ENCODE measurements at regions not wholly inside any gene's neighbourhood (a gene's known extent, or its start where the extent isn't known, plus 50 kb on each side); places are given as distances from the start of the nearest gene placed in this dataset.

GRCh38 chr2:120959426-120959825, 223.8 kb downstream of the GLI2 start:
- no peak for DNase-seq

DNA sequence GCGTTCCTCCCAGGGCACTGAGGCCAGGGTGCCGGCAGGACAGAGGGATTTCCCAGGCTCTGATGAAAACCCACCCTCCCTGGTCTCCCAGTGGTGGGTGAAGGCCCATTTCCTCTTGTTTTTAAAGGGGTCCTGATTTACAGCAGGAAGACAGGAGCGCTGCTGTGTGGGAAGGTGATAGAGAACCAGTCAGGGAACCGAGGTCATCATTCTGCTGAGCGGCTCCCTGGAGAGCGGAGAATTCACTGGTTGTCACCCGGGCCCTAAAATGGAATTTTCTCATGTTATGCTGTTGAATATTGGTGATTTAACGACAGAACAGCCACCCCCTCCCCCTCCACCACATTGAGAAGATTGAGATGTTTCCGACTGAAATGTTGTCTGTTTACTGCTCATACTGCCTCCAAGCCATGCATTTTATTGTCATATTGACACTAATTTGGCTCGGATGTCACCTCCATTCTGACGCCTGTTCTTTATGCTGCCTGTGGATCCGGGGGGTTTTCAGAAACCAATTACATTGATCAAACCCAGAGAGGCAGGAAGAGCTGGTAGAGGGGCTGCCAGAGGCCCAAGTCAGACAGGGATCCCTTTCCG, 225.2 kb downstream of the GLI2 start:
- no peak for DNase-seq

GRCh38 chr2:120961396-120961795, 225.7 kb downstream of the GLI2 start:
- no peak for DNase-seq

GRCh38 chr2:120963997-120964705, 228.5 kb downstream of the GLI2 start:
- no peak for DNase-seq

DNA sequence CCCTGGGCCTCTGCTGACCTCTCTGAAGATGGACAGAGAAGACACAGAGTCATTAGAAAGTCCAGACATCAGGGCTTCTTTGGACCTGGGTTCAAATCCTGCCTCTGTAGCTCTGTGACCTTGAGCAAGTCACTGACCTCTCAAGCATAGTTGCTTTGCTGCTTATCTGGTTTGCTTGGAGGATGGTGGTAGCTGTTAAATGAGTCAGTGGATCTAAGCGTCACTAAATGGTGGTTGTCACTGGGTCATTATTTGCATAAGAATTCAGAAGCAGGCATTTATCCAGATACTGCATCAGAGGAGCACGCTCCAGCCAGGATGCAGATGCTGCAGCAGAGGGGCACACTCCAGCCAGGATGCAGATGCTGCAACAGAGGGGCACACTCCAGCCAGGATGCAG, 229.2 kb downstream of the GLI2 start:
- no peak for DNase-seq

DNA sequence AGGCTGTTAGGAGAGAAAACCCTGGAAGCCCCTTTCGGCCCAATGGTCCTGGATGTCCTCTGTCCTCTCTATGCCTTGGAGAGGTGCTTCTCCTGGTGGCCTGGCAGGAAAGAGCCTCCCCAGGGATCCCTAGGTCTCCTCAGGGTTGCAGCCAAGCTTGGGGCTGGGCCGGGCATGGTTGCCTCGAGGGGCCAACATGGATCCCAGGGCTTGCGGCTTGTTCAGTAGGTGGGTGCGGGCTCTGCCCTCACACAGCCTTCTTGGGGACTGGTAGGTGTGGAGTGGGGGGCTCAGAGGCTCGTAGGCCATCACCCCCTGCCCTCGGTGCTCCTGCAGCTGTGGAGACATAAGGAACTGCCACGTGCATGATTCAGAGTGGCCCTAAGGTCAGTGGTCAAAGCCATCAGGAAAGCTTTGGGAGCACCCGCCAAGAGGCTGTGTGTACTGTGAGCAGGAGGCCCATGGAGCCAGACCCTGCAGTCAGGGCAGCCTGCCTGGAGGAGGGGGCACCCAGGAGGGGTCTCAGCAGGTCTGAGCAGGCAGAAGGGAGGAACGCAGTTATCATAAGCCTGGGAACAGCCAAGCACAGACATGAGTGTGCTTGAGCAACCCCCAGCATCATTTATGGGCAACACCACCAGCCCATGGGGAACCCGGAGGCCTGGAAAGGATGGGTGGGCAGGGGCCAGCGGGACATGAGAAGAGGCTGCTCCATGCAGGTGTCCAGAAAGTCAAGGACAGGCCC, 231.0 kb downstream of the GLI2 start:
- no peak for DNase-seq

DNA sequence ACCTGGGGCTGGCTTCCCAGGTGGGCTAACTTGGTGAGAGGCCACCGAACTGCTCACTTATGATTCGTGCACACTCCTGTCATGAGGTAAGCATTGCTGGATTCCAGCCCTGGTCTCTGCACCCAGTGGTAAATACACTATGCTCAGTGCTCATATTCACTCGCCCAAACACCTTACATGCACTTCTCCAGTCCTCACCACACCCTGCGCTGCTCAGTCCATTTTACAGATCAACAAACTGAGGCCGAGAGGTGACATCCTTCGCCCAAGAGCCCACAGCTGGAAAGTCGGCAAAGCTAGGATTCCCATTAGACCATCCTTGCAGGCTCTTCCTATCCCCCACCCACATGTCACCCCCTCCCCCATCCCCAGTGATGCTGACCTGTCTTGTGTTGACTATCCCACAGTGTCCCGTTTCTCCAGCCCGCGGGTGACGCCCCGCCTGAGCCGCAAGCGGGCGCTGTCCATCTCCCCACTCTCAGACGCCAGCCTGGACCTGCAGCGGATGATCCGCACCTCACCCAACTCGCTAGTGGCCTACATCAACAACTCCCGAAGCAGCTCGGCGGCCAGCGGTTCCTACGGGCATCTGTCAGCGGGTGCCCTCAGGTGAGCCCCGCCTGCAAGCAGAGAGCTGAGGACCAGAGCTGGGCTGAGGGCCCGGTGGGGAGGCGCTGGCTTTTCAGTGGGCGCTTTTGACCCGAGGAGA, 232.8 kb downstream of the GLI2 start:
- DNase-seq: no peak

DNA sequence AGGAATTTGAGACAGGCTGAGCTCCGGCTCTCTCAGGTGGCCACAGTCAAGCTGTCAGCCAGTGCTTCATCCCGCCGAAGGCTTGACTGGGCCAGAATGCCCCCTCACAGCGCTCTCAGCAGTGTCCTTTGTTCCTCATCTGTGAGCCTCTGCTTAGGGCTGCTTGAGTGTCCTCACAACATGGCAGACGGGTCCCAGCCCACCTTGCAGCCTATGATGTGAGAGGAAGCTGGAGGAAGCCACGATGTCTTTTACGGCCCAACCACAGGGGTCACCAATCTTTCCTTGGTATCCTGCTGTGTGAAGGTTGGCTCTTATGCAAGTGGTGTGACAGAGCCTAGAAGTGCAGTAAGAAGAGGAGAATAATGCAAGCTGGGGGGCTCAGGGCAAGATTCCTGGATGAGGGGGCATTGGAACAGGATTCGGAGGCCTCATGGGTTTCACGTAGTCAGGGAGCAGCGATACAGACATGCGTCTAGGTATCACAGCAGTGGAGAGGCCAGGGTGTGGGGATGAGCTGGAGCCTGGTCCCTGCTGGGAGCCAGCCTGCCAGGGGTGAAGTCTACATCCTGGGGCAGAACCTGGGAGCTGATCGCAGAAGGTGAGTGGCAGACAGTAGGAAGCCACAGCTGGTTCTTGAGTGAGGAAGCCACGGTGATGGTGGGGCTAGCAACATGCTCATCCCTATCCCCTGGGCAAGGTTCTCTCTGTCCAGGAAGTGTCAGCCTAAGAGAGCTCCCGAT, 234.1 kb downstream of the GLI2 start:
- no peak for DNase-seq

DNA sequence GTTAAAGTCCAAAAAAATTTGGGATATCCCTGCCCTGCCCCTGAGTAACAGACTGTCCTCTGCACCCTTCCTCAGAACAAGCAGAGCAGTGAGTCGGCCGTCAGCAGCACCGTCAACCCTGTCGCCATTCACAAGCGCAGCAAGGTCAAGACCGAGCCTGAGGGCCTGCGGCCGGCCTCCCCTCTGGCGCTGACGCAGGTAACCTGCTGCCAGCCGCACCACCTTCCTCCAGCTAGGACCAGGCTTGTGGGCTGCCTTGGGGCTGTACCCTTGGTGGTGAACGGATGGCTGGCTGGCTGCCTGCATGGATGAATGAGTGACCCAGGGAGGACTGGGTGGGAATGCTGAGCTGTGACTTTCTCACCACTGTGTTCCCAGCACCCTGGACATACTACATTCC, 236.2 kb downstream of the GLI2 start:
- no peak for DNase-seq

GRCh38 chr2:120972286-120972685, 236.6 kb downstream of the GLI2 start:
- no peak for DNase-seq

GRCh38 chr2:120973196-120973595, 237.5 kb downstream of the GLI2 start:
- no peak for DNase-seq

DNA sequence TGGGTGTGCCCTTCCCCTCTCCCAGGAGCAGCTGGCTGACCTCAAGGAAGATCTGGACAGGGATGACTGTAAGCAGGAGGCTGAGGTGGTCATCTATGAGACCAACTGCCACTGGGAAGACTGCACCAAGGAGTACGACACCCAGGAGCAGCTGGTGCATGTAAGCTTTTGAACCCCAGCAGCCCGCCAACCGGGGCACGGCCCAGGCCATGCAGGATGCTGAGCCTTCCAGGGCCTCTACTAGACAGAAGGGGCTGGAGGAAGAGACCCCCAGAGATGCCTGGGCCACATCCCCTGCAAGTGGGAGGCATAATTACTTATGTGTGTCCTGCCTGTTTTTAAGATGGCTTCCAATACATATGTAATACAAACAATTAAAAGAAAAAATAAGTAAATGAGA, 239.3 kb downstream of the GLI2 start:
- no peak for DNase-seq

DNA sequence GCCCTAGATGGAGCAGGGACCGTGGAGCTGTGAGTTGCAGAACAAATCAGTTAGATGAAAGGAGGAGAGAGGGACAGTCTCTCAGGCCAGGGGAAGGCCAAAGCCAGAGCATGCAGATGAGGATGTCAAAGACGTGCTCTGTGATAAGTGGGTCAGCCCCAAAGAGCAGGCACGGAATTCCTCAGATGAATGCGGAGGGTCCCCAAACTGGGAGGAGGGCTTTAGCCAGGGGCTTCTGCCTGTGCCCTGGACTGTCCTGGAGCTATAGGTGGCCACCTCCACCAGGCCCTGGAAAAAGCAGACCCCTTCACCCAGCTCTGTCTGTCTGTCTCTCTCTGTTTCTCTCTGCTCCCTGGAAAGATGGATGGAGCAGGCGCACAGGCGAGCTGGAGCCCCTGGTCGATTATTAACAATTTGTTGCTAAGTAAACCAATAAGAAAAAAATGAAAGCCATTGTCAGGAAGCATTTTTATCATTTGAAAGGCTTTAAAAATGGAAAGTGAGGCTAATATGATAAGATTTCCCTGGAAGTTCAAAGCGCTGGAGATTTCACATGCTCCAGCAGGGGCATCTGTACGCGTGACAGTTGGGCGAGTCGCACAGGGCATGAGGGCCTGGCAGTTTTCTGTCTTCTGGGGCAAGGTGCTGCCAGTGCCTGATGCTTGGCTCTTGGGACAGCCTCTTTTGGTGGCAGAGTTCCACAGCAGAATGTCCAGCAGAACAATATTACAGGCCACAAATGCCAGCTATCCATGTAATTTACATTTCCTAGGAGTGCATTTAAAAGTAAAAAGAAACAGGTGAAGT, 241.0 kb downstream of the GLI2 start:
- DNase-seq: no peak

DNA sequence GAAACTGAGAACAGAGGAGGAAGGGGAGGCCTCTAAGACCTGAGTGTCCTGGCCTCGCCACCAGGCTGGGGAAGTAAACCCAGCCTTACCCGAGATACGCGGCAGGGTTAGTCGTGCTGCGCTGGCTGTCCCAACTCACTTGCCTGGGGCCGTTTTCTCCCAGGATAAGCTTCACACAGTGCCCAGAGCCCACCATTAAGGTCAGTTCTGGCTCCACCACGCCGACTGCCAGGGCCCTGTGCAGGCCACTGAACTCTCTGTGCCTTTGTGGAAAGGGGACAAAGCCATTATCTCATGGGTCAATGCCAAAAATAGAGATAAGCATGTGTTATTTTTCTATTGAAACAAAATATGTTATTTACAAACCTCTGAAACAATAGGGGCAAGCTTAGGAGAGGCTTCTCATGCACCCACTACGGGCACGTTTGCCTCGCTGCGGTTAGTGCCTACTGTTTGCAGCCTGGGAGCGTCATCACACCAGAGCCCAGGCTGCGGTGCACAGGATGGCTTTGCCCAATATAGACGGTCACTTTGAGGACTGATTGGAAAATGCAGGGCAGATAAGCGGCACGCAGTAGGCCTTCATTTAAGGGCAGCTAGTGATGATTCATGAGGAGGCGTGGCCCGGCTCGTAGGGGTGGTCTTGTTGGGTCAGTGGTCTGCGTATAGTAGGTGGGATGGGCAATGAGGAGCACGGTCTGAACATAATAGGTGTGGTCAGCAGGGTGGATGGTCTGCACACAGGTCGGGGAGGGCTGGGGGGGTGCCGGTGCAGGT, 242.1 kb downstream of the GLI2 start:
- no peak for DNase-seq

DNA sequence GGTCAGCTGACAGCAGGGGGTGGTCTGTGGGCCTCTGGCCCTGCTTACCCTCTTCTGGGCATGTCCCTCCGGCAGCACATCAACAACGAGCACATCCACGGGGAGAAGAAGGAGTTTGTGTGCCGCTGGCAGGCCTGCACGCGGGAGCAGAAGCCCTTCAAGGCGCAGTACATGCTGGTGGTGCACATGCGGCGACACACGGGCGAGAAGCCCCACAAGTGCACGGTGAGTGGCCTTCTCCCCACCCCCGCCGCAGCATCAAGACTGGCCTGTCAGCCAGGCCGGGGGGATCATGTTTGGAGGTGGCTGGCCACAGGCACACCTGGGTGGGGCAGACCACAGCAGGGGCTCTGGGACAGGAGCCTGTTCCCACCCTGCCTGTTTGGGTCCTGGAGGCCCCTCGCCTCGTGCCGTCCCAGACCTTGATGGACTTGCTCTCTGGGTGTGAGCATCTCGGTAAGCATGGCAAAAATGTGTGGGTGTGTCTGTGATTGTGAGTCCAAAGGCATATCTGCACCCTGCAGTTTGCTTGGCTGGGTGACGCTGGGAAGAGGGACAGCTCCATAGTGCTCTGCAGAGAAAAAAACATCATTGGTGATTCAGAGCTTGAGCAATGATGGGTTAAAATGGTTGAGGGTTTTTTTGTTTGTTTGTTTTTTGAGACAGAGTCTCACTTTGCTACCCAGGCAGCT, 242.8 kb downstream of the GLI2 start:
- DNase-seq: no peak

GRCh38 chr2:120979398-120979797, 243.7 kb downstream of the GLI2 start:
- no peak for DNase-seq

DNA sequence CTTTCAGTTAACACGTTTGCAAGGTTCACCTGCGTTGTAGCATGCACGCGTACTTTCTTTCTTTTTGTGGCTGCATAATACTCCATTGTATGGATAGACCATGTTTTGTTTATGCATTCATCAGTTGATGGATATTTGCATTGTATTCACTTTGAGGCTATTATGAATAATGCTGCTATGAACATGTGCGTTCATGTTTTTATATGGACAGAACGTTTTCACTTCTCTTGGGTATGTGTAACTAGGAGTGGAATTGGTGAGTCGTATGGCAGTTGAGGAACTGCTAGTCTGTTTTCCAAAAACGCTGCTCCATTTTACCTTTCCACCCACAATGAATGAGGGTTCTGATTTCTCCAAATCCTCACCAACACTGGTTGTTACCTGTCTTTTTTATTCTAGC, 244.3 kb downstream of the GLI2 start:
- DNase-seq: no peak

DNA sequence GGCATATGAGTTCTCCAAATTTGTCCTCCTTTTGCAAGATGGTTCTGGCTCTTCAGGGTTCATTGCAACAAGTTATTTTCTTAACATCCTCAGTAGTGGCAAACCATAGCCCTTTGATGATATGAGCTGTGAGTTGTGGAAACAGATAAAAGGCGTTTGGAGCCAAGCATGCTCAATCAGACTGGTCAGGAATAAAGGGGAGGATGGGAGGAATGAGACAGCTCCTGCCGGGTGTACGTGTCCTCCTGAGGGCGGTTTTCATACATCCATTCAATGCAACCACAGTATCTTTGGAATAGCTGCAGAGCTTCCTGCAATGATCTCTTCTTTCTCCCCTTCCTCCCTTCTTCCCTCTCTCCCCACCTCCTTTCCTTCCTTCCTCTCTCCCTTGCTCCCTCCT, 245.8 kb downstream of the GLI2 start:
- no peak for DNase-seq

GRCh38 chr2:120982598-120982997, 246.9 kb downstream of the GLI2 start:
- no peak for DNase-seq

DNA sequence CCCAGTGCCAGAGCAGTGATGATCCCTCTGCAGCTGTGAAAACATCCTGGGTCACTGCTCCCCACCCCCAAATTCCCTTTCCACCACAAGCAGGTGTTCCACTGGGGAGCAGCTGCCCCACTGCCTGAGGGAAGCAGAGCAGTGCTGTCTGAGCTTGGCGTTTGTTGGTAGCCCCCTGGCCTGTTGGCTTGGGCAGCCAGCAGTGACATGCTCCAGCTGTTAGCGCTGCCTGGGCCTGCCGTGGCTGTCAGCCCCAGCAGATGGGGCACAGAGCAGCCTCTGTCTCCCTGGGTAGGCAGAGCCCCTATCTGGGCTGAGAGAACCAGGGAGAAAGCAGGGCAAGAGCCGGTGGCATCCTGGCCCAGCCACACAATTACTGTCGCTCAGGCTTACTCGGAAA, 247.7 kb downstream of the GLI2 start:
- no peak for DNase-seq

DNA sequence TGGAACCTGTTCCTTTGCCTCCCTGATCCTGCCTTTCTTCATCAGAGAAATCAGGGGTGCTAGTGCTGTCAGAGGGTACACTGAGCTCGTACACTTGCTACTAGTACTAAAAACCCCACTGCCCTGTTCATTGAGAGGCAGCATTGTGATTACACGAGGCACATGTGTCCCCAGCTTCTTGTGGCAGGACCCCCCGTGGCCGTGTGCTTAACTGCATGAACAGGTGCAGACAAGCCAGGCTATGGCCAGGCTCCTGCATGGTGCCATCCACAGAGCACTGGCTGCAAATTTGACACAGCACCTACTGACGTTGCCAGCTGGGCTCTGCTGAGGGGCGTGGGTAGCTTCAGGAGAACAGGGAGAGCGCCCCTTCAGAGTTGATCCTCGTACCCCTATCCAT, 248.4 kb downstream of the GLI2 start:
- no peak for DNase-seq

Measured in stimulated activated CD4-positive, alpha-beta T cell treated with anti-CD3 and anti-CD28 coated beads, Interleukin-4, amount 100 ng/mL, for 4 hours (primary cell).